ENCODE measurements at regions not wholly inside any gene's neighbourhood (a gene's known extent, or its start where the extent isn't known, plus 50 kb on each side); places are given as distances from the start of the nearest gene placed in this dataset.

- DNase-seq (no peak), ATAC-seq (no peak)
- intact Hi-C loops (cut with DNase I, micrococcal nuclease): no loop called here
- H3K36me3 ChIP-seq (ENCODE audit: low read depth): no peaks in the 10 kb centered on the region
- TF ChIP-seq, protein P1, sequence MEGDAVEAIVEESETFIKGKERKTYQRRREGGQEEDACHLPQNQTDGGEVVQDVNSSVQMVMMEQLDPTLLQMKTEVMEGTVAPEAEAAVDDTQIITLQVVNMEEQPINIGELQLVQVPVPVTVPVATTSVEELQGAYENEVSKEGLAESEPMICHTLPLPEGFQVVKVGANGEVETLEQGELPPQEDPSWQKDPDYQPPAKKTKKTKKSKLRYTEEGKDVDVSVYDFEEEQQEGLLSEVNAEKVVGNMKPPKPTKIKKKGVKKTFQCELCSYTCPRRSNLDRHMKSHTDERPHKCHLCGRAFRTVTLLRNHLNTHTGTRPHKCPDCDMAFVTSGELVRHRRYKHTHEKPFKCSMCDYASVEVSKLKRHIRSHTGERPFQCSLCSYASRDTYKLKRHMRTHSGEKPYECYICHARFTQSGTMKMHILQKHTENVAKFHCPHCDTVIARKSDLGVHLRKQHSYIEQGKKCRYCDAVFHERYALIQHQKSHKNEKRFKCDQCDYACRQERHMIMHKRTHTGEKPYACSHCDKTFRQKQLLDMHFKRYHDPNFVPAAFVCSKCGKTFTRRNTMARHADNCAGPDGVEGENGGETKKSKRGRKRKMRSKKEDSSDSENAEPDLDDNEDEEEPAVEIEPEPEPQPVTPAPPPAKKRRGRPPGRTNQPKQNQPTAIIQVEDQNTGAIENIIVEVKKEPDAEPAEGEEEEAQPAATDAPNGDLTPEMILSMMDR (IDR thresholded peaks at IDR 0.05): no peak
- no peaks in the 10 kb centered on the region for H3K4me1 ChIP-seq (ENCODE audit: low read depth)
- peaks cover 56% of the 10 kb centered on the region for H3K9me3 ChIP-seq
- no peak overlapping the region for H3K4me3 ChIP-seq
Observed at GRCh38 chr2:3914241-3914640, 210.9 kb downstream of the DCDC2C start.

GRCh38 chr2:3927031-3927430, 223.7 kb downstream of the DCDC2C start:
- TF ChIP-seq, protein P1 (IDR thresholded peaks at IDR 0.05): no peak
- DNase-seq (no peak), ATAC-seq (no peak)
- H3K4me3 ChIP-seq: no peak overlapping the region
- intact Hi-C loops (cut with DNase I, micrococcal nuclease): no loop called here
- H3K4me1 ChIP-seq (ENCODE audit: low read depth): no peaks in the 10 kb centered on the region
- H3K9me3 ChIP-seq: peaks cover 47% of the 10 kb centered on the region
- H3K36me3 ChIP-seq (ENCODE audit: low read depth): no peaks in the 10 kb centered on the region

DNA sequence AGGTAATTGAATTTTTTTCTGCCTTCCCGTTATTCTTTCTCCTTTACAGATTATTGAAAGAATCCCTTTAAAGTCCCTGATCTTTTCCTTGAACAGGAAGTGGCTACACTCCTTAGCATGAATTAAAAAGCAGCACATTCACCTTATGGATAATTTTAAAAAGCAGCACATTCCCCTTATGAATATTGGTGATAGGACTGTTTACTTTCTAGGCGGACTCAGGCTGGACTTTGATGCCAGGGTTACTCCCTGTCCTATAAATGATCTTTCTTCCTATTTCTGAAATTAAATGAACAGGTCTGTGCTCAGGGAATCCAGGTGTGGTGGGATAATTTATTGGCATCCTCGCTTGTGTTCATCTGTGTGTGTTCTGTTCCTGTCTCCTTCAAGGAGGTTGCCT, 226.0 kb downstream of the DCDC2C start:
- DNase-seq: no peak
- ATAC-seq: no peak

DNA sequence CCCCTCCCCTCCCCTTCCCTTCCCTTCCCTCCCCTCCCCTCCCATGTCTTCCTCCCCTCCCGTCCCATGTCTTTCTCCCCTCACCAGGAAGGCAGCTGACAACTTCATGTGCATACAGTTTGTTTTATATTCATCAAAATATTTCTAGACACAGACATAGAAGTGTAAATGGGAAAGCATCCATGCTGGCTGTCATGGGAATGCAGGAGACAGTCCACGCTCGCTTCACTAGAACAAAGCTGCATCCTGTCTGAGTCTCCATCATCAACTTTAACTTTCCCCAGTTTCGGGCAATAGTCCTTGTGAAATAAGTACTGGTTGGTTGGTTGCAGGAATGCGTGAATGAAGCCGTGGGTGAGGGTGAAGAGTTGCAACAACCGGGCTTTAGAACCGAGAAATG, 226.9 kb downstream of the DCDC2C start:
- intact Hi-C loops (cut with DNase I, micrococcal nuclease): no loop called here
- no peaks in the 10 kb centered on the region for H3K36me3 ChIP-seq (ENCODE audit: low read depth)
- H3K4me3 ChIP-seq: no peak overlapping the region
- no peaks in the 10 kb centered on the region for H3K4me1 ChIP-seq (ENCODE audit: low read depth)
- DNase-seq (no peak), ATAC-seq (no peak)
- TF ChIP-seq, protein P1 (IDR thresholded peaks at IDR 0.05): no peak
- peaks cover 43% of the 10 kb centered on the region for H3K9me3 ChIP-seq

More for the DNA sequence above, 226.0 kb downstream of the DCDC2C start:
- H3K4me1 ChIP-seq (ENCODE audit: low read depth): no peaks in the 10 kb centered on the region
- no peak overlapping the region for H3K4me3 ChIP-seq
- no peaks in the 10 kb centered on the region for H3K36me3 ChIP-seq (ENCODE audit: low read depth)
- H3K9me3 ChIP-seq: peaks cover 49% of the 10 kb centered on the region
- TF ChIP-seq, protein P1 (IDR thresholded peaks at IDR 0.05): no peak
- intact Hi-C loops (cut with DNase I, micrococcal nuclease): no loop called here

GRCh38 chr2:3940661-3941060, 237.3 kb downstream of the DCDC2C start:
- peaks cover 48% of the 10 kb centered on the region for H3K9me3 ChIP-seq
- intact Hi-C loops (cut with DNase I, micrococcal nuclease): no loop called here
- no peaks in the 10 kb centered on the region for H3K36me3 ChIP-seq (ENCODE audit: low read depth)
- TF ChIP-seq, protein P1 (IDR thresholded peaks at IDR 0.05): no peak
- no peak for ATAC-seq
- no peak for DNase-seq
- H3K4me1 ChIP-seq (ENCODE audit: low read depth): no peaks in the 10 kb centered on the region
- H3K4me3 ChIP-seq: no peak overlapping the region

GRCh38 chr2:3942841-3943240, 239.5 kb downstream of the DCDC2C start:
- no peak for ATAC-seq
- no peaks in the 10 kb centered on the region for H3K36me3 ChIP-seq (ENCODE audit: low read depth)
- no peaks in the 10 kb centered on the region for H3K4me1 ChIP-seq (ENCODE audit: low read depth)
- no peak overlapping the region for H3K4me3 ChIP-seq
- H3K9me3 ChIP-seq: peaks cover 53% of the 10 kb centered on the region
- TF ChIP-seq, protein P1 (IDR thresholded peaks at IDR 0.05): no peak
- no peak for DNase-seq
- intact Hi-C loops (cut with DNase I, micrococcal nuclease): no loop called here
